HG03432 (cell line): ENCODE measurements at regions not wholly inside any gene's neighbourhood (a gene's known extent, or its start where the extent isn't known, plus 50 kb on each side); places are given as distances from the start of the nearest gene placed in this dataset.
"Not testable (repeated sequence)": the region's sequence is repeated elsewhere in the genome, so short reads cannot be mapped to it uniquely, and the experiment has no call there.

Source experiments
- ATAC-seq: cut with Tn5 transposase; IDR thresholded peaks from one replicate; pipeline ENCODE4 v1.9.1; 2021; ENCODE audit warnings: mild to moderate bottlenecking, moderate library complexity; ENCODE audit not compliant: unreplicated experiment

DNA sequence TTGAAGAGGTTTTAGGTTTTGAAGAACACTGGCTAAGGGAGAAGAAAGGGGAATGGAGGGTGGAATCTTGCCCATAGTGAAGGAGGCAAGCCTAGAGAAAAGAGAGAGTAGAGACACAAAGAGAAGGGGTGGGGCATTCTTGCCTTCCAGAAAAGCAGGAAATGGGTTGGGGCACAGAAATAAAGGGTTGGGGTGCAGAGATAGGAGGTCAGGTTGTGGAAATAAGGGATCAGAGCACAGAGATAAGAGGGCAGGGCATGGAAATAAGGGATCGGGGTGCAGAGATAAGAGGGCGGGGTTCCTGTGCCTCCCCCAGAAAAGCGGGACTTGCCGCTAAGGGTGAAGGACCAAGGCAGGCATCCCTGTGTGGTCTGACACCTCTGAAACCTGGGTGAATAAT lies 69.9 kb downstream of the ALG1L2 start:
- ATAC-seq, result not testable (repeated sequence)

DNA sequence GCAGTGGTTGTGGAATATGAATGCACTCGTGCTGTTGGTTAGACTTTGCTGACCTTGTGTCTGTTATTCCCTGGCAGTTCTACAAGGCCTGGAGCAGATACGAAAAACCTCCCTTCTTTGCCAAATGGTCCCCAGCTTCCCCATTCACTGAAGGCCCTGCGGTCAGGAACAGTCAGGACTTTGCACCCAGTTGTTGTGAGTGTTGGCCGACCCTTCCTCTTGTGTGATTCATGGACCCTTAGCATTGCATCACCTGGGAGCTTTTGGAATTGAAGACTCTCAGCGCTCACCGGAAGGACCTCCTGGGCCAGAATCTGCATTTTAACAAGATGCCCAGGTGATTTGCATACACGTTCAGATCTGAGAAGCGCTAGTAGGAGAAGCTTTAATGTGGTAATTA lies 71.6 kb downstream of the ALG1L2 start:
- not testable (repeated sequence) for ATAC-seq

DNA sequence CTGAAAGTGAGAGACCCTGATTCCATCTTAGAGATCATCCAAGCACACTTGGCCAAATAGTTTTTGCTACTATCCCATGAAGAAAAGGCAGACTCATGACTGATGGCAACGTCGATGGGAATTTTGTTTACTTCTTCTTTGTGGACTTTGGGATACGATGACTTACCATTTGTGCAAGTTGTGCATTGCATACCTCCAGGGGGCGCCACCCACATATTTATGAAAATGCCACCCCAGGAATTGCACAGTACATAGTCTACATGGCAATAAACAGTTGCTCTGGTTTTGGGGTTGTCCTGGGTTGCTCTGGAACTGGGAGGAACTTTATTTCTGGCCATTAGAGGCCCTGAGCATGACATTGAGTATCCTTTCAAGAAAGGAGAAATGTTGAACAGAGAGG lies 73.8 kb downstream of the ALG1L2 start:
- ATAC-seq, result not testable (repeated sequence)

DNA sequence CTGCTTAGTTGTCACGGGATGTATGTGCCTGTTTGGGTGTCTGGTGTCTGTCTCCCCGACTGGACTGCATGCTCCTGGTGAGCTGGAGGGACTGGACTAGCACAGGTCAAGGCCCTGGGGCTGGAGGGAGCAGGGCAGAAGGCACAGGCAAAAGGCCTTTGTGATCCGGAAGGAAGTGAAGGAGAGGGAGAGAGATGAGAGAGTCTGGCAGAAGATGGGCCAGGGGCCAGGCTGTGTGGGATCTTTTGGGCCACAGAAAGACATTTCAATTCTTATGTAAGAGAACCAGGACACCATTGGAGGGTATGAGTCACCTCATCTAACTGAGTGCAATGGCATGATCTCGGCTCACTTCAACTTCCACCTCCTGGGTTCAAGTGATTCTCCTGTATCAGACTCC lies 85.2 kb downstream of the ALG1L2 start:
- not testable (repeated sequence) for ATAC-seq

DNA sequence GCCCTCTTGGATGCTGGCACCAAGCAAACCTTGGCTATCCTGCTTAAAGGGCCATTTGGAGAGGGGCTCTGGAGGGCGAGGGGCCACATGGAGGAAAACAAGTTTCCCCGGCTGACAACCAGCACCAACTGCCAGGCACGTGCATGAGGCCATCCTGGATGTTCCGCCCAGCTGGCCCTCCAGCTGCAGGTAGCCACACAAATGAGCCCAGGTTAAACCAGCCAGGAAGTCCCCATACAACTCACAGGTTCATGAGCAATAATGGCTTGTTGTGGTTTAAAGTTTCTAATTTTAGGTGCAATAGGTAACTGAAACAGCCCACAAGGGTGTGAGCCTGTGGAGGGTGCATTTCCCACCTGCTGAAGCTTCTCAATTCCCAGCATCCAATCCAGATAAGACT lies 93.6 kb downstream of the ALG1L2 start:
- not testable (repeated sequence) for ATAC-seq

DNA sequence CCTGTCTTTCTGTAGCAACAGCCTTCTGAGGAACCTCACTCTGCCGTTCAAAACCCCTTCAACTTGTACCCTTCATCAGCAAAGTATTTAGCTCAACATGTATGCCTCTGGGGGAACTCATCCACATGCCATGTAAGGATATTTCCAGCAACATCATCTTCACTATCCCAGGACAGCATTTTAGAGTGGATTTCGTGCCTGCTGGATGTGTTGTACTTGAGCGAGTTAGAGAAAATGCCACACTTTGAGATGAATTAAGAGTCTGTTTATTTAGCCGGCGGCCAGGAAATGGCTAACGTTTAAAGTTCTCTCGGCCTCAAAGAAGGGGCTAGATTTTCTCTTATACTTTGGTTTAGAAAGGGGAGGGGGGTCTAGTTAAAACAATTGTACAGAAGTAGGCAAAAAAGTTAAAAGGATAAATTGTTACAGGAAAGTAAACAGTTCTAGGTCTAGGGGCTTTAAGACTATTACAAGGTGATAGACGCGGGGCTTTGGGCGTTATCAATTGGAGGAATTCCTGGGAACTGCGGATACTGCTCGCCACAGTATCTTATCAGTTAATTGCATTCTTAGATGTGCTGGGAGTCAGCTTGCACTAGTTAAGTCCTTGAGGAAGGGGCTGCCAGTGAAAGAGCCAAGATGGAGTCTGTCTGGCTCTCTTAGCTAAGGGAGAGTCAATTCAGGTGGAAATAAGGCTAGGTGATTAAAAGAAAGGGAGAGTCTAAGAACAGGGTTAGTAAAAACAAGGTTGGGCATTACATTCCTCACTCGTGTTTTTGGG lies 95.0 kb downstream of the ALG1L2 start:
- not testable (repeated sequence) for ATAC-seq

GRCh38 chr3:130178835-130179234 lies 97.2 kb downstream of the ALG1L2 start:
- not testable (repeated sequence) for ATAC-seq

DNA sequence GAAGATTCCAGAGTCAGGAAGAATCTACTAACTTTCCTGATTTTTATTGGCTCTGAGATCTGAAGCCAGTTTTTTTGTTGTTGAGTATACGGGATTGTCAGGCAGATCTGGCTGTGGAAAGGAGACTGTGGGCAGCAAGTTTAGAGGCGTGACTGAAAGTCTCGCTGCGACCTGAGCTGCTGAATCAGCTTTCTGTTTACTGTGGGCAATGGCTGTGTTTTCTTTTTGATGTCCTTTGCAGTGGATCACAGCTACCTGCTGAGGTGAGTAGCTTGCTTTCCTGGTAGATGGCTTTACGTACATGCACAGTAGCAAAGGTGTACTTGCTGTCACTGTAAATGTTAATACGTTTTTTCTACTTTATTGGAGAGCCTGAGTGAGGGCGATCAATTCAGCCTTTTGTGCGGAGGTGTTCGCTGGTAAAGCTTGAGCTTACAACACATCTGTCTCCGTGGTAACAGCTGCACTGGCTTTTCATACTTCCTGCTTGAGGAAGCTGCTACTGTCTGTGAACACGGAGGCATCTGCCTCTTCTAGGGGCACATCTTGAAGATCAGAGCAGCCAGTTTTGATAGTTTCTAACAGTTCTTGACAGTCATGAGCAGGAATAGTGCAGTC lies 97.8 kb downstream of the ALG1L2 start:
- ATAC-seq, result not testable (repeated sequence)

- ATAC-seq, result not testable (repeated sequence)
Measured at GRCh38 chr3:130182475-130182874, 100.8 kb downstream of the ALG1L2 start.

DNA sequence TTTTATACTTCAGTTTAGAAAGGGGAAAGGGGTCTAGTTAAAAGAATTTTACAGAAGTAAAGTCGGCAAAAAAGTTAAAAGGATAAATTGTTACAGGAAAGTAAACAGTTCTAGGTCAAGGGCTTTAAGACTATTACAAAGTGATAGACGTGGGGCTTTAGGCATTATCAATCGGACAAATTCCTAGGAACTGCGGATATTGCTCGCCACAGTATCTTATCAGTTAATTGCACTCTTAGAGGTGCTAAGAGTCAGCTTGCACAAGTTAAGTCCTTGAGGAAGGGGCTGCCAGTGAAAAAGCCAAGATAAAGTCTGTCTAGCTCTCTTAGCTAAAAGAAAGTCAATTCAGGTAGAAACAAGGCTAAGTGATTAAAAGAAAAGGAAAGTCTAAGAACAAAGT lies 102.1 kb downstream of the ALG1L2 start:
- ATAC-seq, result not testable (repeated sequence)

DNA sequence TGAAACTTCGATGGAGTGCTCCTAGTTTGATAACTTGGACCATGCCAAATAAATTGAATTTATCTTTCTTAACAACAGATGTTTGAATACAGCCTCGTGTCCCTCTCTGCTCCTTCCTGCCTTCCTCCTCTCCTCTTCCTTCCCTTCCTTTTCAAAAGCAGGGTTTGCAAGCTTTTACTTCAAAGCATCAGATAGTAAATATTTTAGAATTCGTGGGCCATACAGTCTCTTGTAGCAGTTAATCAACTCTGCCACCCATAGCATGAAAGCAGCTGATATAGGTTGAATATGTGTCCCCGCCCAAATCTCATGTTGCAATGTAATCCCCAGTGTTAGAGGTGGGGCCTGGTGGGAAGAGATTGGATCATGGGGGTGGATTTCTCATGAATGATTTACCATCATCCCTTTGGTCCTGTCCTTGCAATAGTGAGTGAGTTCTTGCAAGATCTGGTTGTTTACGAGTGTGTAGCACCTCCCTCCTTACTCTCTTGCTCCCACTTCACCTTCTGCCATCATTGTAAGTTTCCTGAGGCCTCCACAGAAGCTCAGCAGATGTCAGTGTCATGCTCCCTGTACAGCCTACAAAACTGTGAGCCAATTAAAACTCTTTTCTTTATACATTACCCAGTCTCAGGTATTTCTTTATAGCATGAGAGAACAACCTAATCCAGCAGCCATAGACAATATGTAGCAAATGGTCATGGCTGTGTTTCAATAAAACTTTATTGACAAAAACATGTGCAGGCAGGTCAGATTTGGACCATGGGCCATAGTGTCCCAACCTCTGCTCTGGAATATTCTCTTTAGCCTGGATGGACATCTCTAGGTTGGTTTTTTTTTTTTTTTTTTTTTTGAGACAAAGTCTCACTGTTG lies 102.8 kb downstream of the ALG1L2 start:
- ATAC-seq, result not testable (repeated sequence)

DNA sequence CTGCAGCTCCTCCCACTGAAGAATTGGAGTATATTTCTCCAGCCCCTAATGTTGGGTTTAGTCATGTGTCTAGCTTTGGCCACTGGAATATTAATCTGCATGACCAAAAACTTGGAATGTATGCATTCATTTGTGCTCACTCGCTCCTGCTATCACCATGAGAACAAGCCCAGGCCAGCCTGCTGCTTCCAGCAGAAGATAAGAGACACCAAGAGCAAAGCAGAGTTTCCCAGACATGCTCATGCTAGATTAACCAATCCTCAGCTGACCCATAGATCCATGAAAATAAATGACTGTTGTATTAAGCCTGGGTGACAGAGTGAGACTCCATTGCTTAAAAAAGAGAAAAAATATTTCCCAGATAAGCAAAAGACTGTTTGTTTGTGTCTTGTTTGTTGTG lies 119.6 kb downstream of the ALG1L2 start:
- not testable (repeated sequence) for ATAC-seq

DNA sequence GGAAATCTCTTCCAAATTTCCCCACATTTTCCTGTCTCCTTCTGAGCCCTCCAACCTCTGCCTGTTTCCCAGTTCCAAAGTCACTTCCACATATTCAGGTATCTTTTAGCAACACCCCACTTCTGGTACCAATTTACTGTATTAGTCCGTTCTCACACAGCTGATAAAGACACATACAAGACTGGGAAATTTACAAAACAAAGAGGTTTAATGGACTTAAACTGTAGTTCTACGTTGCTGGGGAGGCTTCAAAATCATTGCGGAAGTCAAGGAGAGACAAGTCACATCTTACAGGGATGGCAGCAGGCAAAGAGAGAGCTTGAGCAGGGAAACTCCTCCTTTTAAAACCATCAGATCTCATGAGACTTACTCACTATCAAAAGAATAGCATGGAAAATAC lies 122.0 kb downstream of the ALG1L2 start:
- not testable (repeated sequence) for ATAC-seq

GRCh38 chr3:130227540-130227939 lies 117.9 kb upstream of the COL6A5 start:
- no peak for ATAC-seq

- no peak for ATAC-seq
Measured at GRCh38 chr3:130242850-130243569, 102.5 kb upstream of the COL6A5 start.

DNA sequence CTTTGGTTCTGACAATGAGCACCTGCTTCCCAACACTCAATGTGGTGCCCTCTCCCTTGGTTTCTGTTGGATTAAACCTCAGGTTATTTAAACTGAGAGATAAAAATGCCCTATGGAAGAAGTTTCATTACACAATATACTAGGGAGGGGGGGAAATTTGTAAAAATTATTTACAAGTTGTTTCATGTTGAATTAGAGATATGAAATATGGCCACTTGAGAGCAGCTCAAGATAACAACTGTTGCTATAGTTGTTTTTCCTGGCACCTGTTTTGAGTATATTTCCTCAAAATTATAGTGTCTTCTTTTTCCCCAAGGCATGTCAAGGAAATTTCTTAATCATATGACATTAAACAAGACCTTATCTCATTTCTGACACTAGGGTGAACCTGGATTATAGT lies 101.7 kb upstream of the COL6A5 start:
- ATAC-seq, result no peak

DNA sequence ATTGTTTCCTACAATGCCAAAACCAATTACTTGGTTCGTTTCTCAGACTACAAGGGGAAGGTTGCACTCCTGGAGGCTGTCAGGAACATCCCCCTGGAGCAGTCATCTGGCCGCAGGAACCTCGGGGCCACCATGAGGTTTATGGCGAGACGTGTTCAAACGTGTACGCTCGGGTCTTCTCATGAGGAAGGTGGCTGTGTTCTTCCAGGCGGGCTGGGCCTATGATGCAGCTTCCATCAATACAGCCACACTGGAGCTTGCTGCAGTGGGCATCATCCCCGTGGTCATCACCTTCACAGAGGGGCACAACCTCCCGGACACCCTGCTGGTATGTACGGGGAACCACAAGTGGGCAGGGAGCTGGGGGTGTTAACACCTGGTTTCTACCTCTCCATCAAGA lies 94.5 kb upstream of the COL6A5 start:
- no peak for ATAC-seq

DNA sequence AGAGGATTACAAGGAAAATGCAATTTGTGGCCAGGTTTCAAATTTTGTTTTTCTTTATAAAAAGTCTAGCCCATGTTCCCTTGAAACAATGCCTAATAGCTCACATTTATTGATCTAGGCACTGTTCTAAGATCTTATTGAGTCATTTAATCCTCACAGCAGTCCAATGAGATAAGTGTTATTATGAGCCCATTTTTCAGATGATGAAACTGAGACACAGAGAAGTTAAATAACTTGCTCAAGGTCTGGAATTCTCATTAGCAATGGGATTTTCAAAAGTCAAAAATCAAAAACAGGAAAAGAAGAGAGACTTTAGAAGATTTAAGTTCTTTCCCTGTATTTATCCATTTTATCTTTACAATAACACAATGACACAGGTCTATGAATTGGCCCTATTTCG lies 90.0 kb upstream of the COL6A5 start:
- ATAC-seq, result no peak

GRCh38 chr3:130256821-130257340 lies 88.6 kb upstream of the COL6A5 start:
- ATAC-seq, result no peak

- ATAC-seq, result no peak
Measured at GRCh38 chr3:130258532-130258952, 86.9 kb upstream of the COL6A5 start.
